ENCODE measurements at regions not wholly inside any gene's neighbourhood (a gene's known extent, or its start where the extent isn't known, plus 50 kb on each side); places are given as distances from the start of the nearest gene placed in this dataset.
"Not testable (repeated sequence)": the region's sequence is repeated elsewhere in the genome, so short reads cannot be mapped to it uniquely, and the experiment has no call there.

GRCh38 chrX:94695910-94696309, 1021.9 kb downstream of the FAM133A start:
- DNase-seq (ENCODE audit: extremely low read depth, low read depth): no peak
- no peak for TF ChIP-seq CTCF (IDR thresholded peaks at IDR 0.05; ENCODE audit: low read depth, low read length)

GRCh38 chrX:94704348-94705256, 1030.6 kb downstream of the FAM133A start:
- not testable (repeated sequence) for DNase-seq (ENCODE audit: extremely low read depth, low read depth)

- no peak for TF ChIP-seq CTCF (IDR thresholded peaks at IDR 0.05; ENCODE audit: low read depth, low read length)
- DNase-seq (ENCODE audit: extremely low read depth, low read depth): no peak
Measured at GRCh38 chrX:94721386-94721785, 1047.4 kb downstream of the FAM133A start.

- TF ChIP-seq CTCF (IDR thresholded peaks at IDR 0.05; ENCODE audit: low read depth, low read length): no peak
Measured at GRCh38 chrX:94722578-94722977, 1048.6 kb downstream of the FAM133A start.

GRCh38 chrX:94742772-94743171, 1068.8 kb downstream of the FAM133A start:
- TF ChIP-seq CTCF (IDR thresholded peaks at IDR 0.05; ENCODE audit: low read depth, low read length): no peak
- no peak for DNase-seq (ENCODE audit: extremely low read depth, low read depth)

More at GRCh38 chrX:94722578-94722977, 1048.6 kb downstream of the FAM133A start:
- no peak for DNase-seq (ENCODE audit: extremely low read depth, low read depth)

- DNase-seq (ENCODE audit: extremely low read depth, low read depth): no peak
- TF ChIP-seq CTCF (IDR thresholded peaks at IDR 0.05; ENCODE audit: low read depth, low read length): no peak
Measured at GRCh38 chrX:94743478-94743877, 1069.5 kb downstream of the FAM133A start.

- no peak for TF ChIP-seq CTCF (IDR thresholded peaks at IDR 0.05; ENCODE audit: low read depth, low read length)
- DNase-seq (ENCODE audit: extremely low read depth, low read depth): no peak
Measured at GRCh38 chrX:94744786-94745185, 1070.8 kb downstream of the FAM133A start.

GRCh38 chrX:94751611-94752010, 1077.6 kb downstream of the FAM133A start:
- TF ChIP-seq CTCF (IDR thresholded peaks at IDR 0.05; ENCODE audit: low read depth, low read length): no peak
- DNase-seq (ENCODE audit: extremely low read depth, low read depth): no peak

Data from AG09319 (cell line).